DOHH2 (cell line): ENCODE measurements at regions not wholly inside any gene's neighbourhood (a gene's known extent, or its start where the extent isn't known, plus 50 kb on each side); places are given as distances from the start of the nearest gene placed in this dataset.

Experiments
- CTCF ChIP-seq: fragments of 200-600 bp; sonication (generic); IDR thresholded peaks from one replicate; pipeline ENCODE4 v1.5.1; 2014; ENCODE audit warnings: antibody characterized with exemption, mild to moderate bottlenecking, low read depth, low read length; ENCODE audit not compliant: poor library complexity, severe bottlenecking
- EZH2phosphoT487 ChIP-seq: fragments of 200-600 bp; sonication (generic); IDR thresholded peaks from 2 replicates; pipeline ENCODE4 v1.6.1; 2017; ENCODE audit warnings: borderline replicate concordance, mild to moderate bottlenecking, antibody characterized with exemption, low read length, moderate library complexity, mixed read lengths

- TF ChIP-seq CTCF (no peak), EZH2phosphoT487 (no peak)
These were observed 529.2 kb downstream of the USP25 start for GRCh38 chr21:16258844-16259611.
